ENCODE measurements at regions not wholly inside any gene's neighbourhood (a gene's known extent, or its start where the extent isn't known, plus 50 kb on each side); places are given as distances from the start of the nearest gene placed in this dataset.

DNA sequence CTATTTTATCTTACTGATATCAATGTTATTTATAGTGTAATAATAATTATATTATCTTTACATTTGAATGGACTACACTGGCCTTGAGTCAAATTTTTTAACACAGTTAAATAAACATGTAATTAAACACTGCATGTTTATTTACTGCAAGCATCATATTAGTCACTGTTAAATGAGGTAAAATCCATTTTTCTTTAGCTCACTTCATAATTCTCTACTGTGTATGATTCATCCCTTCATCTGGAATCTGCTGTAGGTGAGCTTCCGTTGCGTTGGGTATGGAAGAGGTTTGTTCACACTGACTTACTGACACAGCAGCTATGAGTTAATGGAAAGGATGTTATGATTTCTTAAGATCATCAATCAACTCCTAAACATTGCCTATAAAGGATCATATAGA, 572.3 kb downstream of the PCDH11X start:
- Histone ChIP-seq H3K4me3 (ENCODE audit: low read depth, low read length) (no peak overlapping the region), H3K27me3 (ENCODE audit: control insufficient read depth, insufficient read depth, low read length) (no peaks in the 10 kb centered on the region)
- TF ChIP-seq, protein P1, sequence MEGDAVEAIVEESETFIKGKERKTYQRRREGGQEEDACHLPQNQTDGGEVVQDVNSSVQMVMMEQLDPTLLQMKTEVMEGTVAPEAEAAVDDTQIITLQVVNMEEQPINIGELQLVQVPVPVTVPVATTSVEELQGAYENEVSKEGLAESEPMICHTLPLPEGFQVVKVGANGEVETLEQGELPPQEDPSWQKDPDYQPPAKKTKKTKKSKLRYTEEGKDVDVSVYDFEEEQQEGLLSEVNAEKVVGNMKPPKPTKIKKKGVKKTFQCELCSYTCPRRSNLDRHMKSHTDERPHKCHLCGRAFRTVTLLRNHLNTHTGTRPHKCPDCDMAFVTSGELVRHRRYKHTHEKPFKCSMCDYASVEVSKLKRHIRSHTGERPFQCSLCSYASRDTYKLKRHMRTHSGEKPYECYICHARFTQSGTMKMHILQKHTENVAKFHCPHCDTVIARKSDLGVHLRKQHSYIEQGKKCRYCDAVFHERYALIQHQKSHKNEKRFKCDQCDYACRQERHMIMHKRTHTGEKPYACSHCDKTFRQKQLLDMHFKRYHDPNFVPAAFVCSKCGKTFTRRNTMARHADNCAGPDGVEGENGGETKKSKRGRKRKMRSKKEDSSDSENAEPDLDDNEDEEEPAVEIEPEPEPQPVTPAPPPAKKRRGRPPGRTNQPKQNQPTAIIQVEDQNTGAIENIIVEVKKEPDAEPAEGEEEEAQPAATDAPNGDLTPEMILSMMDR (IDR thresholded peaks at IDR 0.05; ENCODE audit: insufficient read depth, low read length, poor library complexity, severe bottlenecking): no peak

More for the DNA sequence above, 572.3 kb downstream of the PCDH11X start:
- no peak for DNase-seq (ENCODE audit: low read depth)
- H3K36me3 ChIP-seq (ENCODE audit: control insufficient read depth, insufficient read depth, low read length): no peaks in the 10 kb centered on the region
